ENCODE measurements at regions not wholly inside any gene's neighbourhood (a gene's known extent, or its start where the extent isn't known, plus 50 kb on each side); places are given as distances from the start of the nearest gene placed in this dataset.

DNA sequence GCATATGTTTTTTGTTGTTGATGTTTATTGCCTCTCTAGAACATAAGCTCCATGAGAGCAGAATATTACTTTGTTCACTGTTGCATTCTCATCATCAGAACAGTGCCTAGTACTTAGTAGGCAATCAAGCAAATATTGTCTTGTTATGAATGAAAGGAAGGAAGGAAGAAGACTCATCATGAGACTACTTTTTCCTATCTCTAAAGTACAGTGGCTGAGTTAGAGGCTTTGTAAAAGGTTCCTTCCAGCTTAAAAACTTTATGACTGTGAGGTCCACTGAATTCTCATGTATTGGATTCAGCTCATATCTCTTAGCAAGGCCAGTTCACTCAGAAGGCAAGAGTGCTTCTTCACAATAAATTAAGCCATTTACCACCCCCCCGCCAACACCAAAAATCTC lies 171.8 kb upstream of the NR3C1 start:
- TF ChIP-seq, protein P1, sequence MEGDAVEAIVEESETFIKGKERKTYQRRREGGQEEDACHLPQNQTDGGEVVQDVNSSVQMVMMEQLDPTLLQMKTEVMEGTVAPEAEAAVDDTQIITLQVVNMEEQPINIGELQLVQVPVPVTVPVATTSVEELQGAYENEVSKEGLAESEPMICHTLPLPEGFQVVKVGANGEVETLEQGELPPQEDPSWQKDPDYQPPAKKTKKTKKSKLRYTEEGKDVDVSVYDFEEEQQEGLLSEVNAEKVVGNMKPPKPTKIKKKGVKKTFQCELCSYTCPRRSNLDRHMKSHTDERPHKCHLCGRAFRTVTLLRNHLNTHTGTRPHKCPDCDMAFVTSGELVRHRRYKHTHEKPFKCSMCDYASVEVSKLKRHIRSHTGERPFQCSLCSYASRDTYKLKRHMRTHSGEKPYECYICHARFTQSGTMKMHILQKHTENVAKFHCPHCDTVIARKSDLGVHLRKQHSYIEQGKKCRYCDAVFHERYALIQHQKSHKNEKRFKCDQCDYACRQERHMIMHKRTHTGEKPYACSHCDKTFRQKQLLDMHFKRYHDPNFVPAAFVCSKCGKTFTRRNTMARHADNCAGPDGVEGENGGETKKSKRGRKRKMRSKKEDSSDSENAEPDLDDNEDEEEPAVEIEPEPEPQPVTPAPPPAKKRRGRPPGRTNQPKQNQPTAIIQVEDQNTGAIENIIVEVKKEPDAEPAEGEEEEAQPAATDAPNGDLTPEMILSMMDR (conservative IDR thresholded peaks at IDR 0.05; ENCODE audit: low read length) = no peak
- TF ChIP-seq EZH2phosphoT487 (IDR thresholded peaks at IDR 0.05; ENCODE audit: borderline replicate concordance) = no peak
